Right lobe of liver (tissue), 6 donors: ENCODE measurements at regions not wholly inside any gene's neighbourhood (a gene's known extent, or its start where the extent isn't known, plus 50 kb on each side); places are given as distances from the start of the nearest gene placed in this dataset.

ENCODE experiments used
- ATAC-seq, 4 donors: fragments of 200-7000 bp; cut with Tn5 transposase; one replicate each; pipeline ENCODE4 v1.9.1; 2020; ENCODE audit warnings: mild to moderate bottlenecking in 4 of 4, moderate library complexity in 4 of 4
- DNase-seq, 3 donors: peaks; one replicate each; pipeline ENCODE4 v3.0.0-alpha.2; 2020
- H3K27ac ChIP-seq, 3 donors: fragments of 200-600 bp; one replicate each; pipeline ENCODE4 v1.8.0; 2022
- H3K27me3 ChIP-seq, 2 donors: fragments of 200-600 bp; one replicate each; pipeline ENCODE4 v1.8.0; 2022
- H3K36me3 ChIP-seq, 4 donors: fragments of 200-600 bp; sonication (generic) in 1 of 4; one replicate each; pipeline versions ENCODE4 v1.5.1 to v1.8.0; 2017 to 2022; ENCODE audit warnings: control low read depth in 1 of 4
- H3K4me1 ChIP-seq, 4 donors: fragments of 200-600 bp; sonication (generic) in 1 of 4; one replicate each; pipeline versions ENCODE4 v1.5.1 to v1.8.0; 2017 to 2022; ENCODE audit warnings: control low read depth in 1 of 4
- H3K4me3 ChIP-seq, 3 donors: fragments of 200-600 bp; one replicate each; pipeline ENCODE4 v1.8.0; 2022
- H3K9me3 ChIP-seq, 4 donors: fragments of 200-600 bp; sonication (generic) in 1 of 4; one replicate each; pipeline versions ENCODE4 v1.5.1 to v1.8.0; 2017 to 2022; ENCODE audit warnings: control low read depth in 1 of 4
- CTCF ChIP-seq, 4 donors: fragments of 200-600 bp in 3 of 4; fragments of 450-650 bp in 1 of 4; IDR thresholded peaks; one replicate each; pipeline versions ENCODE4 v1.5.1 to v1.8.0; 2016 to 2022; ENCODE audit warnings: antibody characterized with exemption in 4 of 4, mild to moderate bottlenecking in 2 of 4
- POLR2A ChIP-seq: fragments of 450-650 bp; IDR thresholded peaks from one replicate; pipeline ENCODE4 v1.6.1; 2017; ENCODE audit warnings: antibody characterized with exemption, mild to moderate bottlenecking
- WGBS: methylation state at CpG from one replicate; pipeline ENCODE4 v1.1.6; 2018; ENCODE audit warnings: low coverage, low lambda C conversion rate; ENCODE audit not compliant: insufficient coverage; ENCODE audit errors: missing lambda C conversion rate; 5-methylcytosine and 5-hydroxymethylcytosine counted together
- intact Hi-C, 2 donors: fragments of 100-400 bp; cut with DNase I; formaldehyde crosslinking; loops; one replicate each; pipeline versions ENCODE4 v1.11.2 to v1.14.1; 2022
- donor health status: DM: no; HTN: yes; CAD: no.
- donor health status: DM: no; HTN: no; CAD: no.
- donor health status: DM: no; HTN: no; CAD: no.
- donor health status: DM: no; HTN: yes; CAD: no.
- donor health status: DM: no; HTN: yes; CAD: no.

DNA sequence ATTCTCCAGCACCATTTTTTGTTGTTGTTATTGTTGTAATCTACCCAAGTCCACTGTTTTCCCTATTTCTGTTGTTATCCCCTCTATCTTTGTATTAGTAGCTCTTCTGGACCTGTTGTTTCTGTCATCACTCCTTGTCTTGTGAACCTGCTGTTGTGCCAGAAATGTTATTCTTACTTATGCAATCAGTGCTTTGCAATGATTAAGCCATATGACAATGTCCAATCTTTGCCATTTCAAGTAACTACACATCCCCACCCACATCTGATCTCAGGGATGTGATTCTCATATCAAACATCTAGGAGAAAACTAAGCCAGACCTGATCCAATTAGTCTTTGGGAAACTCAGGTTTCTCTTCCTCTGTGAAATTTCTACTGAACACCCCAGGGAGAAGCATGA is 472.6 kb upstream of the KLHL1 start:
- TF ChIP-seq CTCF (IDR thresholded peaks at IDR 0.05) (no peak), POLR2A (no peak)
- Histone ChIP-seq H3K27ac (no peak overlapping the region), H3K27me3 (no peaks in the 10 kb centered on the region), H3K4me3 (no peak overlapping the region), H3K4me1 (no peaks in the 10 kb centered on the region), H3K36me3 (no peaks in the 10 kb centered on the region), H3K9me3 (no peaks in the 10 kb centered on the region)
- intact Hi-C loops = no loop called here
- ATAC-seq = peak in 1 of 4 donors; percentile 62
- no peak for DNase-seq

DNA sequence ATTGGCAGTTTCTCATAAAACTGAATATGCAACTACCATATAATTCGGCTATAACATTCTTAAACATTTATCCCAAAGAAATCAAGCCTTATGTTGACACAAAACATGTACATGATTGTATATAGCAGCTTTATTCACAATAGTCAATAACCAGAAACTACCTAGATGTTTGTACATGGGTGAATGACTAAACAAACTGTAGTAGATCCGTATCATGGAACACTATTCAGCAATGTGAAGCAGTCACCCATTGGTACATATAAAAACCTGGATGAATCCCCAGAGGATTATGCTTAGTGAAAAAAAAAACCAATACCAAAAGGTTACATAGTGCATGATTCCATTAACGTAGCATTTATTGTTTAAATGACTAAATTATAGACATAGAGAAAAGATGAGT is 471.7 kb upstream of the KLHL1 start:
- no peak for ATAC-seq
- 53% methylated on average over 3 of the region's 3 CpGs for WGBS

GRCh38 chr13:70571221-70571620 is 463.0 kb upstream of the KLHL1 start:
- Histone ChIP-seq H3K4me3 (no peak overlapping the region), H3K9me3 (no peaks in the 10 kb centered on the region), H3K27ac (no peak overlapping the region), H3K4me1 (no peaks in the 10 kb centered on the region), H3K27me3 (no peaks in the 10 kb centered on the region), H3K36me3 (no peaks in the 10 kb centered on the region)
- intact Hi-C loops = no loop called here
- no peak for TF ChIP-seq POLR2A
- no peak for TF ChIP-seq CTCF (IDR thresholded peaks at IDR 0.05)
- ATAC-seq (peak in 1 of 4 donors; percentile 36), DNase-seq (no peak)
- WGBS = 45% methylated on average over 3 of the region's 3 CpGs

More for the DNA sequence above, 471.7 kb upstream of the KLHL1 start:
- TF ChIP-seq CTCF (IDR thresholded peaks at IDR 0.05) (no peak), POLR2A (no peak)
- Histone ChIP-seq H3K4me1 (no peaks in the 10 kb centered on the region), H3K9me3 (no peaks in the 10 kb centered on the region), H3K4me3 (no peak overlapping the region), H3K27ac (no peak overlapping the region), H3K27me3 (no peaks in the 10 kb centered on the region), H3K36me3 (no peaks in the 10 kb centered on the region)
- no peak for DNase-seq
- intact Hi-C loops = no loop called here

DNA sequence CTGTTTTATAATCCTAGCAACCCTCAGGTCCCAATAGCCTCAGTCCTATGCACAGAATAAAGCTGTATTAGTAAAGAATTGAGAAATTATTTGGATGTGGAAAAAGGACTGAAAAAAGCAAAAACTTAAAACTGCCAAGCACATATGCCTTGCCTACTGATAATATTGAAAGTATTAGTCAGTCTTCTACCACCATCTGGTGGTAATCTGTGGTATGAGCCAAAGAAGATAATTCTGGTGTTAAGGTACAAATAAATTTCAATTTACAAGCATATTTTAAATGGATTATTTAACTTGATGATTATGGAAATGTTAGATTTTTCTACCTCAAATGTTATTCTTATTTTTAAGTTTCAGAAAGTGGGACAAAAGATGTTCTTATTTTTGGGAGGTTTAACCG is 460.3 kb upstream of the KLHL1 start:
- H3K9me3 ChIP-seq = no peaks in the 10 kb centered on the region
- no peaks in the 10 kb centered on the region for H3K27me3 ChIP-seq
- no peak for TF ChIP-seq POLR2A
- TF ChIP-seq CTCF (IDR thresholded peaks at IDR 0.05) = peak; percentile 65 to 88 (median 78)
- ATAC-seq (peak; percentile 76 to 88 (median 82)), DNase-seq (no peak)
- H3K27ac ChIP-seq = no peak overlapping the region
- no peaks in the 10 kb centered on the region for H3K4me1 ChIP-seq
- H3K4me3 ChIP-seq = no peak overlapping the region
- WGBS = 74% methylated on average over 1 of the region's 1 CpG
- H3K36me3 ChIP-seq = no peaks in the 10 kb centered on the region
- intact Hi-C loops = no loop called here

DNA sequence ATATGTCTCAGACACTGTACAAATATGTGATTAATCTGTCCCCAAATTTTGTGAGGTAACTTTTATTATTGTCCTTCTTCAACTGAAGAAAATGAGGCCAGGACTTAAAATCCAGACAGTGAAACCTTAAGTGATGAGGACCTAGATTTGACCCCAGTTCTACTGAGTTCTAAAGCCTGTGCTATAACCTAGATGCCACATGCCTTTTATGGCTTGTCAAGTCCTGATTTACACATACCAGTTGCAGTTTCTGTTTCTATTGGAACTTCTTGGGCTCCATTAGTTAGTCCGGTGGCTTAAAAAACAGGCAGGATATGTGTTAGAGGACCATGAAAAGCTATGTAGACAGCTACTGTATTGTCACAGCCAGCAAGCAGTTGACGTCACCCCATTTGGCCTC is 436.5 kb upstream of the KLHL1 start:
- intact Hi-C loops = no loop called here
- 81% methylated on average over 2 of the region's 2 CpGs for WGBS
- no peak overlapping the region for H3K4me3 ChIP-seq
- no peaks in the 10 kb centered on the region for H3K9me3 ChIP-seq
- H3K27me3 ChIP-seq = no peaks in the 10 kb centered on the region
- H3K27ac ChIP-seq = no peak overlapping the region
- H3K4me1 ChIP-seq = no peaks in the 10 kb centered on the region
- TF ChIP-seq CTCF (IDR thresholded peaks at IDR 0.05) = no peak
- no peak for TF ChIP-seq POLR2A
- H3K36me3 ChIP-seq = no peaks in the 10 kb centered on the region
- ATAC-seq = no peak
- DNase-seq = no peak
